Psoas muscle (tissue), 7 donors: ENCODE measurements at regions not wholly inside any gene's neighbourhood (a gene's known extent, or its start where the extent isn't known, plus 50 kb on each side); places are given as distances from the start of the nearest gene placed in this dataset.

Source experiments
- ATAC-seq, 4 donors: fragments of 200-7000 bp; cut with Tn5 transposase; one replicate each; pipeline ENCODE4 v1.9.1; 2020; ENCODE audit warnings: moderate library complexity in 3 of 4, mild to moderate bottlenecking in 2 of 4
- DNase-seq, 2 donors: peaks; one replicate each; pipeline ENCODE4 v3.0.0-alpha.2; 2020
- H3K27ac ChIP-seq: fragments of 200-600 bp; one replicate; pipeline ENCODE4 v1.8.0; 2022
- H3K27me3 ChIP-seq, 3 donors: fragments of 200-600 bp in 1 of 3; one replicate each; pipeline versions ENCODE4 v1.6.1 to v1.8.0; 2013 to 2022; ENCODE audit warnings: low read length in 2 of 3, mild to moderate bottlenecking in 2 of 3, moderate library complexity in 1 of 3; ENCODE audit not compliant: insufficient read depth in 3 of 3
- H3K36me3 ChIP-seq, 2 donors: fragments of 200-600 bp in 1 of 2; one replicate each; pipeline versions ENCODE4 v1.6.1 to v1.8.0; 2013 to 2022; ENCODE audit warnings: low read depth in 1 of 2, mild to moderate bottlenecking in 1 of 2, moderate library complexity in 1 of 2; ENCODE audit not compliant: insufficient read depth in 1 of 2
- H3K4me1 ChIP-seq: fragments of 200-600 bp; one replicate; pipeline ENCODE4 v1.8.0; 2022
- H3K4me3 ChIP-seq: fragments of 200-600 bp; one replicate; pipeline ENCODE4 v1.8.0; 2022; ENCODE audit warnings: mild to moderate bottlenecking
- H3K9me3 ChIP-seq: fragments of 200-600 bp; one replicate; pipeline ENCODE4 v1.8.0; 2022
- WGBS, 3 donors: extraction: QIAGEN DNeasy Blood & Tissue Kit; methylation state at CpG; one replicate each; pipeline versions ENCODE4 v1.1.6 to v1.1.7; 2013; 5-methylcytosine and 5-hydroxymethylcytosine counted together
- intact Hi-C, 2 donors: fragments of 100-400 bp; cut with DNase I; formaldehyde crosslinking; loops; one replicate each; pipeline versions ENCODE4 v1.11.0 to v1.14.2; 2022
- TF ChIP-seq, protein P1 (sequence below): fragments of 200-600 bp; IDR thresholded peaks from one replicate; pipeline ENCODE4 v1.8.0; 2022; ENCODE audit warnings: antibody characterized with exemption
- donor health status: healthy with polysubstance abuse.
- donor health status: DM: no; HTN: no; CAD: no; lungs with moderate emphysema.
- donor health status: Bipolar disorder and iron deficiency.
- donor health status: healthy.
- donor health status: DM: yes; HTN: yes; CAD: no.
- donor health status: DM: no; HTN: no; CAD: no.
- donor health status: DM: yes; HTN: yes; CAD: no.

DNA sequence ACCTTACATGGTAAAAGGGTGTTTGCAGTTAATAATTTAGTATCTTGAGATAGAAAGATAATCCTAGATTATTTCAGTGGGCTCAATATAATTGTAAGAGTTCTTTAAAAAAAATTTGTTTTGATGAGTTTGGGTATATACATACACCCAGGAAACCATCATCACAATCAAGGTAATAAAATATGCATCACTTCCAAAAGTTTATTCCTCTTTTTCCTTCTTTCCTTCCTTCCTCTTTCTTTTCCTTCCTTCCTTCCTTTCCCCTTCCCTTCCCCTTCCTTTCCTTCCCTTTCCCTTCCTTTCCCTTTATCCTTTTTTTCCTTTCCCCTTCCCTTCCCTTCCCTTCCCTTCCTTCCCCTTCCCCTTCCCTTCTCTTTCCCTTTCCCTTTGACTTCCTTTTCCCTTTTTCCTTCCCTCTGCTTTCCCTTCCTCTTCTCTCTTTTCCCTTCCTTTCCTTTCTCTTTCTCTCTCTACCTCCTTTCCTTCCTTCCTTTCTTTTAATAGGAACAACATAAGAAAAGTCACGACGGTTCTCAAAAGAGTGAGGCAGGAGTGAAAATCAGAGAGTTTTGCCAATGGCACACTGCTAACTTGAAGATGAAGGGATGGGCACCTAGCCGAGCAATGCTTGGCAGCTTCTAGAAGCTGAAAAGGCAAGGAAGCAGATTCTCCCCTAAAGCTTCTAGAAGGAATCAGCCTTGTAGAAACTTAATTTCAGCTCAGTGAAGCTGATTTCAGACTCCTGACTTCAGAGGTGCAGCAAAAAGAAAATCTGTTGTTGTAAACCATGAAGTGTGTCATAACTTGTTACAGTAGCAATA, 2050.2 kb upstream of the AGA start:
- H3K4me3 ChIP-seq = no peak overlapping the region
- H3K4me1 ChIP-seq = no peaks in the 10 kb centered on the region
- intact Hi-C loops = no loop called here
- no peaks in the 10 kb centered on the region for H3K27me3 ChIP-seq
- no peaks in the 10 kb centered on the region for H3K36me3 ChIP-seq
- TF ChIP-seq, protein P1, sequence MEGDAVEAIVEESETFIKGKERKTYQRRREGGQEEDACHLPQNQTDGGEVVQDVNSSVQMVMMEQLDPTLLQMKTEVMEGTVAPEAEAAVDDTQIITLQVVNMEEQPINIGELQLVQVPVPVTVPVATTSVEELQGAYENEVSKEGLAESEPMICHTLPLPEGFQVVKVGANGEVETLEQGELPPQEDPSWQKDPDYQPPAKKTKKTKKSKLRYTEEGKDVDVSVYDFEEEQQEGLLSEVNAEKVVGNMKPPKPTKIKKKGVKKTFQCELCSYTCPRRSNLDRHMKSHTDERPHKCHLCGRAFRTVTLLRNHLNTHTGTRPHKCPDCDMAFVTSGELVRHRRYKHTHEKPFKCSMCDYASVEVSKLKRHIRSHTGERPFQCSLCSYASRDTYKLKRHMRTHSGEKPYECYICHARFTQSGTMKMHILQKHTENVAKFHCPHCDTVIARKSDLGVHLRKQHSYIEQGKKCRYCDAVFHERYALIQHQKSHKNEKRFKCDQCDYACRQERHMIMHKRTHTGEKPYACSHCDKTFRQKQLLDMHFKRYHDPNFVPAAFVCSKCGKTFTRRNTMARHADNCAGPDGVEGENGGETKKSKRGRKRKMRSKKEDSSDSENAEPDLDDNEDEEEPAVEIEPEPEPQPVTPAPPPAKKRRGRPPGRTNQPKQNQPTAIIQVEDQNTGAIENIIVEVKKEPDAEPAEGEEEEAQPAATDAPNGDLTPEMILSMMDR = no peak
- no peak overlapping the region for H3K27ac ChIP-seq
- ATAC-seq (no peak), DNase-seq (no peak)
- H3K9me3 ChIP-seq = no peaks in the 10 kb centered on the region
- 69 to 87% (median 84%) methylated on average over 3 of the region's 3 CpGs for WGBS, 3 donors

DNA sequence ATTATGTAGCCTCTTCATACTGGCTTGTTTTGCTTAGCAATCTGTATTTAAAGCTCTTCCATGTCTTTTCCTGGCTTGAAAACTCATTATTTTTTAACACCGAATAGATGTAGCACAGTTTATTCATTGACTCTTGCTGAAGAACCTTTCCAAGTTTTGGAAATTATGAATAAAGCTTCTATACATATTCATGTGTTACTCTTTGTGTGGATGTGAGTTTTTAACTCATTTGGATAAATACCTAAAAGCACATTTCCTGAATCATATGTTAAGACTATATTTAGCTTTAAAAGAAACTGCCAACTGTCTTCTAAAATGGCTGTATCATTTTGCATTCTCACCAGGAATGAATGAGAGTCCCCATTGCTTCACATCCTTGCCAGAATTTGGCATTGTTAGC, 2061.7 kb upstream of the AGA start:
- no peaks in the 10 kb centered on the region for H3K4me1 ChIP-seq
- ATAC-seq (no peak), DNase-seq (no peak)
- no peak overlapping the region for H3K4me3 ChIP-seq
- intact Hi-C loops = no loop called here
- TF ChIP-seq, protein P1 = no peak
- no peak overlapping the region for H3K27ac ChIP-seq
- 79 to 87% (median 85%) methylated on average over 1 of the region's 1 CpG for WGBS, 3 donors
- H3K27me3 ChIP-seq = no peaks in the 10 kb centered on the region
- H3K9me3 ChIP-seq = peaks cover 5% of the 10 kb centered on the region
- H3K36me3 ChIP-seq = no peaks in the 10 kb centered on the region

DNA sequence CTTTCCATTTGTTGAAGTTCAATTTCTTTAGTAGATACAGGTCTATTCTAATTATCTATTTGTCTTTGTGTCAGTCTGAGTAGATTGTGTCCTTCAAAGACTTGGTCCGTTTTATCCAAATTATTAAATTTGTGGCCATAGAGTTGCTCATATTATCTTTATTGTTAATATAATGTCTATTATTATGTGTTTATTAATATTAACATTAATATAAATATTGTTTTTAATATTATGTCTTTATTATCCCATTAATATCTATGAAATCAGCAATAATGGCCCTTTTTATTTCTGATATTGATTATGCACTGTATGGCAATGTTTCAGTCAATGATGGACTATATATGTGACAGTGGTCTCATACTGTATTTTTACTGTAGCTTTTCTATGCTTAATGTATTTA, 2067.3 kb upstream of the AGA start:
- peaks cover 4% of the 10 kb centered on the region for H3K9me3 ChIP-seq
- no peaks in the 10 kb centered on the region for H3K4me1 ChIP-seq
- no peak overlapping the region for H3K4me3 ChIP-seq
- H3K27ac ChIP-seq = no peak overlapping the region
- intact Hi-C loops = no loop called here
- ATAC-seq (no peak), DNase-seq (no peak)
- TF ChIP-seq, protein P1 = no peak
- H3K36me3 ChIP-seq = no peaks in the 10 kb centered on the region
- WGBS, 3 donors = 91 to 98% (median 93%) methylated on average over 1 of the region's 1 CpG
- H3K27me3 ChIP-seq = no peaks in the 10 kb centered on the region

DNA sequence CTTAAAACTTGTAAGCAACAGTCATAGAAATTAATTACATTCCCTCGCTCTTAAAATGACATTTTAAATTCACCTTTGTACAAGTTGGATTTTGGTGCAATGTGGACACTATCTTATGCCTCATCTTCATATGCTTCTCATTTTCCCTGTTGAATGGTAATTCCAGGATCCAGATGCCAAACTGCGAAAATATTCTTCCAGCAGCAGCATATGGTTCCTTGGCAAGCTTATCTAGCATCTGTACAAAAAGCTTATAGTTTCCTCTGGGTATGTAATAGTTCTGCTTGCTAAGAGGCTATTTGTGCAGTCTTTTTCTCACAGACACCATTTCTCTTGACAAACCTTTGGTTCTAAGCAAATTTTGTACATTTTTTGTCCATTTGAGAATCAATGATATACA, 2079.7 kb upstream of the AGA start:
- H3K4me3 ChIP-seq = no peak overlapping the region
- H3K27ac ChIP-seq = no peak overlapping the region
- peaks cover 4% of the 10 kb centered on the region for H3K9me3 ChIP-seq
- no peak for ATAC-seq
- TF ChIP-seq, protein P1 = no peak
- 35 to 51% (median 37%) methylated on average over 2 of the region's 2 CpGs for WGBS, 3 donors
- DNase-seq = no peak
- H3K4me1 ChIP-seq = no peaks in the 10 kb centered on the region
- intact Hi-C loops = no loop called here
- no peaks in the 10 kb centered on the region for H3K27me3 ChIP-seq
- no peaks in the 10 kb centered on the region for H3K36me3 ChIP-seq

DNA sequence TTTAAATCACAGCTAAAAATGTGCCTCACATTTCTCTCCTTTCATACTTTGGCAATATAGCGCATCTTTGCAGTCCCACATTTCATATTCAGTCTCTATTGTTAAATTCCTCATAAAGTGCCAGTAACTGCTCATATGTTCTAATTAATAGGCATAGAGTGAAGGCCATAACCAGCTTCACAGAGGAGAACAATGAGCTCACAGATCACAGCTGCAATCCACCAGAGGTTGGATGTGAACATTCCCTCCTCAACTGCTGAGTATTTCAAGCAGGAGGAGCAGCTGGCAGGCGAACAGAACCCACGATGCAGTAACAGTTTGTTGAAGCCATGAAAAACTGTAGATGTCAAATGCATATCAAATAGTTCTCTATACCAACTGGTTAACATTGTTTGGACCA, 2088.7 kb upstream of the AGA start:
- ATAC-seq = no peak

More for the DNA sequence above, 2088.7 kb upstream of the AGA start:
- intact Hi-C loops = no loop called here
- Histone ChIP-seq H3K27ac (no peak overlapping the region), H3K4me1 (no peaks in the 10 kb centered on the region), H3K27me3 (no peaks in the 10 kb centered on the region), H3K36me3 (no peaks in the 10 kb centered on the region), H3K9me3 (no peaks in the 10 kb centered on the region), H3K4me3 (no peak overlapping the region)
- no peak for DNase-seq
- TF ChIP-seq, protein P1 = no peak
- WGBS, 3 donors = 20 to 31% (median 22%) methylated on average over 3 of the region's 3 CpGs
